Astrocyte (in vitro differentiated cells and primary cell): ENCODE measurements at regions not wholly inside any gene's neighbourhood (a gene's known extent, or its start where the extent isn't known, plus 50 kb on each side); places are given as distances from the start of the nearest gene placed in this dataset.

Experiments used
- DNase-seq: peaks from one replicate; pipeline ENCODE4 v3.0.0-alpha.2; 2010; ENCODE audit warnings: low read depth
- FAIRE-seq: peaks from 2 replicates; lab custom pipeline; 2011; peaks lifted over from hg19 to GRCh38; lab: Jason Lieb, UNC
- H2AFZ ChIP-seq: 2 replicates; pipeline ENCODE4 v1.6.0; 2012; ENCODE audit warnings: low read depth, low read length, inconsistent platforms
- H3K27ac ChIP-seq: 2 replicates; pipeline ENCODE4 v1.5.1; 2011; ENCODE audit warnings: low read depth, low read length, inconsistent platforms
- H3K27me3 ChIP-seq: 2 replicates; pipeline ENCODE4 v1.6.0; 2011; ENCODE audit warnings: low read length, inconsistent platforms; ENCODE audit not compliant: insufficient read depth
- H3K36me3 ChIP-seq: 2 replicates; pipeline ENCODE4 v1.5.1; 2011; ENCODE audit warnings: low read length, inconsistent platforms; ENCODE audit not compliant: insufficient read depth
- H3K4me1 ChIP-seq: 2 replicates; pipeline ENCODE4 v1.5.1; 2011; ENCODE audit warnings: low read length, inconsistent platforms; ENCODE audit not compliant: insufficient read depth
- H3K4me2 ChIP-seq: 2 replicates; pipeline ENCODE4 v1.6.0; 2012; ENCODE audit warnings: low read length, inconsistent platforms
- H3K4me3 ChIP-seq: 2 replicates; pipeline ENCODE4 v1.5.1; 2011; ENCODE audit warnings: low read depth, mild to moderate bottlenecking, low read length, inconsistent platforms; ENCODE audit not compliant: insufficient read depth
- H3K79me2 ChIP-seq: 2 replicates; pipeline ENCODE4 v1.6.0; 2012; ENCODE audit warnings: mild to moderate bottlenecking, low read length, inconsistent platforms; ENCODE audit not compliant: insufficient read depth
- H3K9ac ChIP-seq: 2 replicates; pipeline ENCODE4 v1.6.0; 2012; ENCODE audit warnings: mild to moderate bottlenecking, low read length, inconsistent platforms
- H3K9me3 ChIP-seq: 2 replicates; pipeline ENCODE4 v1.5.1; 2012; ENCODE audit warnings: low read depth, mild to moderate bottlenecking, low read length, inconsistent platforms; ENCODE audit not compliant: insufficient read depth
- H4K20me1 ChIP-seq: 2 replicates; pipeline ENCODE4 v1.6.0; 2012; ENCODE audit warnings: low read length, inconsistent platforms; ENCODE audit not compliant: insufficient read depth
- H3K27ac Mint-ChIP-seq: one replicate; pipeline ENCODE4 v1.8.0; 2021; ENCODE audit warnings: mild to moderate bottlenecking, mixed read lengths; ENCODE audit not compliant: unreplicated experiment
- H3K27me3 Mint-ChIP-seq: one replicate; pipeline ENCODE4 v1.8.0; 2021; ENCODE audit warnings: low read depth, mixed read lengths; ENCODE audit not compliant: unreplicated experiment
- H3K36me3 Mint-ChIP-seq: one replicate; pipeline ENCODE4 v1.8.0; 2021; ENCODE audit warnings: low read depth, mixed read lengths; ENCODE audit not compliant: unreplicated experiment
- H3K4me1 Mint-ChIP-seq: one replicate; pipeline ENCODE4 v1.8.0; 2021; ENCODE audit warnings: low read depth, mixed read lengths; ENCODE audit not compliant: unreplicated experiment
- H3K4me3 Mint-ChIP-seq: one replicate; pipeline ENCODE4 v1.8.0; 2021; ENCODE audit warnings: mild to moderate bottlenecking, moderate library complexity, mixed read lengths; ENCODE audit not compliant: unreplicated experiment
- H3K9me3 Mint-ChIP-seq: one replicate; pipeline ENCODE4 v1.8.0; 2021; ENCODE audit warnings: mild to moderate bottlenecking, mixed read lengths; ENCODE audit not compliant: unreplicated experiment
- CTCF ChIP-seq: IDR thresholded peaks from 2 replicates; pipeline ENCODE4 v1.5.1; 2011; ENCODE audit warnings: low read depth, mild to moderate bottlenecking, inconsistent platforms, low read length, moderate library complexity; ENCODE audit not compliant: insufficient read depth
- EZH2 ChIP-seq: IDR thresholded peaks from 2 replicates; pipeline ENCODE4 v1.6.1; 2012; ENCODE audit warnings: mild to moderate bottlenecking, low read length, inconsistent platforms; ENCODE audit not compliant: insufficient read depth

- Histone ChIP-seq H3K27me3 (no peaks in the 10 kb centered on the region), H3K4me2 (no peak overlapping the region), H3K9ac (no peak overlapping the region), H3K79me2 (no peaks in the 10 kb centered on the region), H3K9me3 (no peaks in the 10 kb centered on the region), H4K20me1 (no peaks in the 10 kb centered on the region), H3K4me3 (no peak overlapping the region), H3K4me1 (no peaks in the 10 kb centered on the region), H3K36me3 (no peaks in the 10 kb centered on the region), H2AFZ (no peak overlapping the region), H3K27ac (no peak overlapping the region)
- Mint-ChIP-seq H3K4me1 (no peaks in the 10 kb centered on the region), H3K4me3 (no peak overlapping the region), H3K9me3 (peaks cover 2% of the 10 kb centered on the region), H3K36me3 (no peaks in the 10 kb centered on the region), H3K27ac (no peak overlapping the region), H3K27me3 (no peaks in the 10 kb centered on the region)
- FAIRE-seq, result no peak
- no peak for DNase-seq
- TF ChIP-seq CTCF (no peak), EZH2 (no peak)
Observed at GRCh38 chr12:103097496-103097895, 140.0 kb downstream of the ASCL1 start.

- no peaks in the 10 kb centered on the region for H3K27me3 ChIP-seq
- FAIRE-seq (no peak), DNase-seq (no peak)
- H3K36me3 Mint-ChIP-seq, result no peaks in the 10 kb centered on the region
- no peak overlapping the region for H3K4me3 Mint-ChIP-seq
- peaks cover 3% of the 10 kb centered on the region for H3K27me3 Mint-ChIP-seq
- no peak overlapping the region for H3K4me2 ChIP-seq
- H4K20me1 ChIP-seq, result no peaks in the 10 kb centered on the region
- no peaks in the 10 kb centered on the region for H3K4me1 ChIP-seq
- no peak overlapping the region for H2AFZ ChIP-seq
- H3K4me3 ChIP-seq, result no peak overlapping the region
- H3K79me2 ChIP-seq, result no peaks in the 10 kb centered on the region
- H3K9me3 ChIP-seq, result peaks cover 4% of the 10 kb centered on the region
- H3K4me1 Mint-ChIP-seq, result no peaks in the 10 kb centered on the region
- H3K9me3 Mint-ChIP-seq, result peaks cover 2% of the 10 kb centered on the region
- TF ChIP-seq CTCF (no peak), EZH2 (no peak)
- H3K9ac ChIP-seq, result no peak overlapping the region
- no peak overlapping the region for H3K27ac Mint-ChIP-seq
- no peak overlapping the region for H3K27ac ChIP-seq
- H3K36me3 ChIP-seq, result no peaks in the 10 kb centered on the region
Observed at GRCh38 chr12:103100257-103100831, 142.9 kb downstream of the ASCL1 start.

- Mint-ChIP-seq H3K4me3 (no peak overlapping the region), H3K27me3 (peaks cover 3% of the 10 kb centered on the region), H3K9me3 (peaks cover 2% of the 10 kb centered on the region), H3K27ac (no peak overlapping the region), H3K4me1 (no peaks in the 10 kb centered on the region), H3K36me3 (no peaks in the 10 kb centered on the region)
- no peaks in the 10 kb centered on the region for H3K4me1 ChIP-seq
- no peaks in the 10 kb centered on the region for H3K27me3 ChIP-seq
- H3K9ac ChIP-seq, result no peak overlapping the region
- FAIRE-seq, result no peak
- H2AFZ ChIP-seq, result no peak overlapping the region
- TF ChIP-seq CTCF (no peak), EZH2 (no peak)
- no peak overlapping the region for H3K4me2 ChIP-seq
- no peaks in the 10 kb centered on the region for H3K36me3 ChIP-seq
- H3K27ac ChIP-seq, result no peak overlapping the region
- H4K20me1 ChIP-seq, result no peaks in the 10 kb centered on the region
- H3K9me3 ChIP-seq, result peaks cover 4% of the 10 kb centered on the region
- DNase-seq, result no peak
- H3K4me3 ChIP-seq, result no peak overlapping the region
- no peaks in the 10 kb centered on the region for H3K79me2 ChIP-seq
Observed at GRCh38 chr12:103102225-103102744, 144.8 kb downstream of the ASCL1 start.
